ENCODE measurements at regions not wholly inside any gene's neighbourhood (a gene's known extent, or its start where the extent isn't known, plus 50 kb on each side); places are given as distances from the start of the nearest gene placed in this dataset.

DNA sequence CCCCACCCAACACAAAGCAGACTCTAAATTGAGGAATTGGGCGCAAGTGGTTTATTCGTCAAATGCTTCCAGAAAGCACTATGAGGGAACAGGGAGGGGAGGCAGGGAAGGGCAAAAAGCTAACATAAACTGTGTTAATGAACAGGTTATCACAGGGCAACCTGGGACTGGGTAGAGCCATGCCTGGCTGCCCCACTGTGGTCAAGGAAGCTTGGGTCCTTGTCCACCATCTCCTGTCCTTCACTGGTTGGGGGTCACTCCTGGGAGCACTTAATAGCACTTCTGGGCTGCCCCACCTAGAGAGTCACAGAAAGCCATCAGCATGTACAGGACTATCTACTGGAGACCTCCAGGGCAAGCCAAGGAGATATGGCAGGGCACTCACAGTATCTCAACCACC lies 102.3 kb downstream of the LINC00237 start:
- H3K4me2 ChIP-seq (ENCODE audit: low read length), result no peak overlapping the region
- no peaks in the 10 kb centered on the region for H3K9me3 Mint-ChIP-seq (ENCODE audit: unreplicated experiment)
- DNase-seq (ENCODE audit: low read depth) (no peak), FAIRE-seq (no peak)
- no peak overlapping the region for H3K4me3 Mint-ChIP-seq (ENCODE audit: unreplicated experiment)
- H3K36me3 ChIP-seq (ENCODE audit: insufficient read depth, low read length), result no peaks in the 10 kb centered on the region
- no peak overlapping the region for H3K9ac ChIP-seq (ENCODE audit: low read length)
- no peak overlapping the region for H3K27ac Mint-ChIP-seq (ENCODE audit: unreplicated experiment)
- TF ChIP-seq EZH2 (IDR thresholded peaks at IDR 0.05; ENCODE audit: insufficient read depth, low read length), result no peak
- TF ChIP-seq, protein P1, sequence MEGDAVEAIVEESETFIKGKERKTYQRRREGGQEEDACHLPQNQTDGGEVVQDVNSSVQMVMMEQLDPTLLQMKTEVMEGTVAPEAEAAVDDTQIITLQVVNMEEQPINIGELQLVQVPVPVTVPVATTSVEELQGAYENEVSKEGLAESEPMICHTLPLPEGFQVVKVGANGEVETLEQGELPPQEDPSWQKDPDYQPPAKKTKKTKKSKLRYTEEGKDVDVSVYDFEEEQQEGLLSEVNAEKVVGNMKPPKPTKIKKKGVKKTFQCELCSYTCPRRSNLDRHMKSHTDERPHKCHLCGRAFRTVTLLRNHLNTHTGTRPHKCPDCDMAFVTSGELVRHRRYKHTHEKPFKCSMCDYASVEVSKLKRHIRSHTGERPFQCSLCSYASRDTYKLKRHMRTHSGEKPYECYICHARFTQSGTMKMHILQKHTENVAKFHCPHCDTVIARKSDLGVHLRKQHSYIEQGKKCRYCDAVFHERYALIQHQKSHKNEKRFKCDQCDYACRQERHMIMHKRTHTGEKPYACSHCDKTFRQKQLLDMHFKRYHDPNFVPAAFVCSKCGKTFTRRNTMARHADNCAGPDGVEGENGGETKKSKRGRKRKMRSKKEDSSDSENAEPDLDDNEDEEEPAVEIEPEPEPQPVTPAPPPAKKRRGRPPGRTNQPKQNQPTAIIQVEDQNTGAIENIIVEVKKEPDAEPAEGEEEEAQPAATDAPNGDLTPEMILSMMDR (IDR thresholded peaks at IDR 0.05; ENCODE audit: insufficient read depth, low read depth, low read length), result no peak
- H3K27me3 ChIP-seq (ENCODE audit: insufficient read depth, low read length), result no peaks in the 10 kb centered on the region
- no peaks in the 10 kb centered on the region for H3K4me1 ChIP-seq (ENCODE audit: insufficient read depth, low read length)
- H3K36me3 Mint-ChIP-seq (ENCODE audit: low read depth, unreplicated experiment), result no peaks in the 10 kb centered on the region
- peaks cover 3% of the 10 kb centered on the region for H3K9me3 ChIP-seq (ENCODE audit: insufficient read depth, low read depth, low read length)
- H4K20me1 ChIP-seq (ENCODE audit: insufficient read depth, low read length), result no peaks in the 10 kb centered on the region
- no peak overlapping the region for H3K4me3 ChIP-seq (ENCODE audit: insufficient read depth, low read depth, low read length)
- H3K27me3 Mint-ChIP-seq (ENCODE audit: low read depth, unreplicated experiment), result peaks cover 8% of the 10 kb centered on the region
- H3K27ac ChIP-seq (ENCODE audit: low read depth, low read length), result no peak overlapping the region
- peaks cover 1% of the 10 kb centered on the region for H3K4me1 Mint-ChIP-seq (ENCODE audit: low read depth, unreplicated experiment)
- no peaks in the 10 kb centered on the region for H3K79me2 ChIP-seq (ENCODE audit: insufficient read depth, low read length)
- H2AFZ ChIP-seq (ENCODE audit: low read depth, low read length), result no peak overlapping the region

DNA sequence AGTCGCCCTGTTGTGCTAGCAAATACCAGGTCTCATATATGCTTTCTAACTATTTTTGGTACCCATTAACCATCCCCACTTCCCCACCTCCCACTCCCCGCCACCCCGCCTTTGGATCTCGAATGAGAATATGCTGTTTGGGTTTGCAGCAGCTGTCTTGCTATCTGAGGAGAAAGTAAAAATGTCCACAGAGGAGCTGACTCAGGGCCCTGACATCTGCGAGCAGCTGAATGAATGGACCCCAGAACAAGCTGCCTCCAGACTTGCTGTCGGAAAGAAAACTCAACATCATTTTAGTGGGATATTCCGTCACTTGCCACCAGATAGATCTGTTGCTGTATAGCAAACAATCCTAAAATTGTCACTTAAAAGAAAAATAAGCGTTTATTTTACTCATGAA lies 103.7 kb downstream of the LINC00237 start:
- H3K27ac ChIP-seq (ENCODE audit: low read depth, low read length), result no peak overlapping the region
- H3K4me3 ChIP-seq (ENCODE audit: insufficient read depth, low read depth, low read length), result no peak overlapping the region
- Mint-ChIP-seq H3K27me3 (ENCODE audit: low read depth, unreplicated experiment) (peaks cover 11% of the 10 kb centered on the region), H3K36me3 (ENCODE audit: low read depth, unreplicated experiment) (no peaks in the 10 kb centered on the region), H3K4me3 (ENCODE audit: unreplicated experiment) (no peak overlapping the region), H3K4me1 (ENCODE audit: low read depth, unreplicated experiment) (peaks cover 1% of the 10 kb centered on the region), H3K27ac (ENCODE audit: unreplicated experiment) (no peak overlapping the region), H3K9me3 (ENCODE audit: unreplicated experiment) (no peaks in the 10 kb centered on the region)
- H3K27me3 ChIP-seq (ENCODE audit: insufficient read depth, low read length), result no peaks in the 10 kb centered on the region
- H3K36me3 ChIP-seq (ENCODE audit: insufficient read depth, low read length), result no peaks in the 10 kb centered on the region
- DNase-seq (ENCODE audit: low read depth) (no peak), FAIRE-seq (no peak)
- TF ChIP-seq, protein P1 (IDR thresholded peaks at IDR 0.05; ENCODE audit: insufficient read depth, low read depth, low read length), result no peak
- no peak for TF ChIP-seq EZH2 (IDR thresholded peaks at IDR 0.05; ENCODE audit: insufficient read depth, low read length)
- H2AFZ ChIP-seq (ENCODE audit: low read depth, low read length), result no peak overlapping the region
- no peaks in the 10 kb centered on the region for H4K20me1 ChIP-seq (ENCODE audit: insufficient read depth, low read length)
- no peak overlapping the region for H3K4me2 ChIP-seq (ENCODE audit: low read length)
- no peaks in the 10 kb centered on the region for H3K4me1 ChIP-seq (ENCODE audit: insufficient read depth, low read length)
- no peak overlapping the region for H3K9ac ChIP-seq (ENCODE audit: low read length)
- H3K79me2 ChIP-seq (ENCODE audit: insufficient read depth, low read length), result no peaks in the 10 kb centered on the region
- H3K9me3 ChIP-seq (ENCODE audit: insufficient read depth, low read depth, low read length), result no peaks in the 10 kb centered on the region

DNA sequence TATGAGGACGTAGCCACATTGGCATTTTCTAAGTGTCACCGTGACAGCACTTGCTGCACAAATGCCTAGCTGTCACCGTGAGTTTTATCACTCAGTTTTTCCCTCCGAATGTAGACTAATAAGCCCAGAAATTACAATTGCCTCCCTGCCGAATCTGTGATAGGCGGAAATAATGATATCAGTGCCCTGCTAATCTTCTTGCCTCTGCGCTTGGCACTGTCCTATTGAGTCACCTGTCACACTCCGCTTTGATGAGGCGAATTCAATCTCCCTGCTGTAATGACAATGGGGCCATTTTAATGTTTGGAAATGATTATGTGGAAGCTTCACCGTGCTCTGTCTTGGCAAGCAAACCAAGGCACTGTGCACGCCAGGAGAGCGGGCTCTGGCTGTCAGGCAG lies 112.8 kb downstream of the LINC00237 start:
- Mint-ChIP-seq H3K36me3 (ENCODE audit: low read depth, unreplicated experiment) (no peaks in the 10 kb centered on the region), H3K27me3 (ENCODE audit: low read depth, unreplicated experiment) (peaks cover 13% of the 10 kb centered on the region), H3K27ac (ENCODE audit: unreplicated experiment) (no peak overlapping the region), H3K9me3 (ENCODE audit: unreplicated experiment) (no peaks in the 10 kb centered on the region), H3K4me3 (ENCODE audit: unreplicated experiment) (no peak overlapping the region), H3K4me1 (ENCODE audit: low read depth, unreplicated experiment) (no peaks in the 10 kb centered on the region)
- Histone ChIP-seq H3K4me2 (ENCODE audit: low read length) (no peak overlapping the region), H3K4me1 (ENCODE audit: insufficient read depth, low read length) (no peaks in the 10 kb centered on the region), H3K9me3 (ENCODE audit: insufficient read depth, low read depth, low read length) (peaks cover 7% of the 10 kb centered on the region), H3K27ac (ENCODE audit: low read depth, low read length) (no peak overlapping the region), H3K79me2 (ENCODE audit: insufficient read depth, low read length) (no peaks in the 10 kb centered on the region), H3K4me3 (ENCODE audit: insufficient read depth, low read depth, low read length) (no peak overlapping the region), H3K9ac (ENCODE audit: low read length) (no peak overlapping the region), H3K36me3 (ENCODE audit: insufficient read depth, low read length) (no peaks in the 10 kb centered on the region), H4K20me1 (ENCODE audit: insufficient read depth, low read length) (no peaks in the 10 kb centered on the region), H2AFZ (ENCODE audit: low read depth, low read length) (no peak overlapping the region), H3K27me3 (ENCODE audit: insufficient read depth, low read length) (no peaks in the 10 kb centered on the region)
- DNase-seq (ENCODE audit: low read depth) (no peak), FAIRE-seq (no peak)
- TF ChIP-seq, protein P1 (IDR thresholded peaks at IDR 0.05; ENCODE audit: insufficient read depth, low read depth, low read length), result no peak
- TF ChIP-seq EZH2 (IDR thresholded peaks at IDR 0.05; ENCODE audit: insufficient read depth, low read length), result no peak
